OCI-LY7 (cell line): ENCODE measurements at regions not wholly inside any gene's neighbourhood (a gene's known extent, or its start where the extent isn't known, plus 50 kb on each side); places are given as distances from the start of the nearest gene placed in this dataset.

Experiments
- EZH2phosphoT487 ChIP-seq: fragments of 200-600 bp; sonication (generic); IDR thresholded peaks from 2 replicates; pipeline ENCODE4 v1.6.1; 2018; ENCODE audit warnings: low read depth, borderline replicate concordance, mild to moderate bottlenecking, mixed run types, antibody characterized with exemption, low read length, moderate library complexity, mixed read lengths
- TF ChIP-seq, protein P1 (sequence below): fragments of 200-600 bp; sonication (generic); conservative IDR thresholded peaks from 2 replicates; pipeline ENCODE4 v1.5.1; 2014; ENCODE audit warnings: mild to moderate bottlenecking, antibody characterized with exemption, low read length, moderate library complexity, mixed read lengths

GRCh38 chr7:108719631-108720030 lies 150.0 kb downstream of the DNAJB9 start:
- TF ChIP-seq, protein P1, sequence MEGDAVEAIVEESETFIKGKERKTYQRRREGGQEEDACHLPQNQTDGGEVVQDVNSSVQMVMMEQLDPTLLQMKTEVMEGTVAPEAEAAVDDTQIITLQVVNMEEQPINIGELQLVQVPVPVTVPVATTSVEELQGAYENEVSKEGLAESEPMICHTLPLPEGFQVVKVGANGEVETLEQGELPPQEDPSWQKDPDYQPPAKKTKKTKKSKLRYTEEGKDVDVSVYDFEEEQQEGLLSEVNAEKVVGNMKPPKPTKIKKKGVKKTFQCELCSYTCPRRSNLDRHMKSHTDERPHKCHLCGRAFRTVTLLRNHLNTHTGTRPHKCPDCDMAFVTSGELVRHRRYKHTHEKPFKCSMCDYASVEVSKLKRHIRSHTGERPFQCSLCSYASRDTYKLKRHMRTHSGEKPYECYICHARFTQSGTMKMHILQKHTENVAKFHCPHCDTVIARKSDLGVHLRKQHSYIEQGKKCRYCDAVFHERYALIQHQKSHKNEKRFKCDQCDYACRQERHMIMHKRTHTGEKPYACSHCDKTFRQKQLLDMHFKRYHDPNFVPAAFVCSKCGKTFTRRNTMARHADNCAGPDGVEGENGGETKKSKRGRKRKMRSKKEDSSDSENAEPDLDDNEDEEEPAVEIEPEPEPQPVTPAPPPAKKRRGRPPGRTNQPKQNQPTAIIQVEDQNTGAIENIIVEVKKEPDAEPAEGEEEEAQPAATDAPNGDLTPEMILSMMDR: no peak
- no peak for TF ChIP-seq EZH2phosphoT487
